ENCODE measurements at regions not wholly inside any gene's neighbourhood (a gene's known extent, or its start where the extent isn't known, plus 50 kb on each side); places are given as distances from the start of the nearest gene placed in this dataset.

- DNase-seq (ENCODE audit: low read depth, low spot score) (no peak), ATAC-seq (no peak)
- BruUV-seq (replicated peaks), result no TSS peak
- no peaks in the 10 kb centered on the region; a peak in 1 of 4 replicates for H3K36me3 ChIP-seq (ENCODE audit: control insufficient read depth in 1 of 2, insufficient read depth in 2 of 2, low read length in 2 of 2)
- CTCF ChIA-PET, result no interaction called here
- TF ChIP-seq ATF3 (IDR thresholded peaks at IDR 0.05), result no peak
- no peak for TF ChIP-seq REST (IDR thresholded peaks at IDR 0.05; ENCODE audit: low read depth)
- TF ChIP-seq RAD21 (IDR thresholded peaks at IDR 0.05; ENCODE audit: low read depth), result no peak
- H3K4me1 ChIP-seq (ENCODE audit: control insufficient read depth in 1 of 2, insufficient read depth in 2 of 2, low read length in 2 of 2), result no peaks in the 10 kb centered on the region; a peak in 1 of 4 replicates
- no peak overlapping the region for H3K9ac ChIP-seq (ENCODE audit: low read length)
- no peak overlapping the region for H3K4me3 ChIP-seq (replicated peaks in 1 of 2; ENCODE audit: low read depth in 1 of 2, low read length in 2 of 2)
- H3K4me2 ChIP-seq (ENCODE audit: low read length), result no peak overlapping the region
- H3K9me2 ChIP-seq (ENCODE audit: insufficient read depth), result no peaks in the 10 kb centered on the region
- H3K79me2 ChIP-seq (ENCODE audit: insufficient read depth, low read length), result no peaks in the 10 kb centered on the region
- POLR2A ChIA-PET, result no interaction called here
- intact Hi-C loops (cut with micrococcal nuclease), result no loop called here
- no peaks in the 10 kb centered on the region for H4K20me1 ChIP-seq (ENCODE audit: insufficient read depth)
- H2AFZ ChIP-seq (ENCODE audit: low read depth, low read length, poor library complexity, severe bottlenecking), result no peak overlapping the region
- RAD21 ChIA-PET (ENCODE audit: low non-redundant PET in 1 of 2, low total read pairs in 2 of 2, uncharacterized antibody in 2 of 2, unreplicated experiment in 2 of 2), result no interaction called here
- peaks cover 0 to 4% of the 10 kb centered on the region in 2 experiments; a peak in 1 of 4 replicates for H3K9me3 ChIP-seq (ENCODE audit: control insufficient read depth in 1 of 2, insufficient read depth in 1 of 2, low read depth in 1 of 2, low read length in 2 of 2)
- H3K27ac ChIP-seq (ENCODE audit: low read depth, low read length), result no peak overlapping the region
- H3K27me3 ChIP-seq (ENCODE audit: insufficient read depth, low read length), result no peaks in the 10 kb centered on the region
Observed at GRCh38 chr13:106362707-106363106, 172.8 kb downstream of the EFNB2 start.

GRCh38 chr13:106361621-106362020 lies 173.8 kb downstream of the EFNB2 start:
- Histone ChIP-seq H3K9ac (ENCODE audit: low read length) (no peak overlapping the region), H3K27me3 (ENCODE audit: insufficient read depth, low read length) (no peaks in the 10 kb centered on the region), H3K4me2 (ENCODE audit: low read length) (no peak overlapping the region), H3K27ac (ENCODE audit: low read depth, low read length) (no peak overlapping the region), H4K20me1 (ENCODE audit: insufficient read depth) (no peaks in the 10 kb centered on the region), H3K4me3 (replicated peaks in 1 of 2; ENCODE audit: low read depth in 1 of 2, low read length in 2 of 2) (no peak overlapping the region), H3K9me2 (ENCODE audit: insufficient read depth) (no peaks in the 10 kb centered on the region), H3K9me3 (ENCODE audit: control insufficient read depth in 1 of 2, insufficient read depth in 1 of 2, low read depth in 1 of 2, low read length in 2 of 2) (peaks cover 0 to 4% of the 10 kb centered on the region in 2 experiments; a peak in 1 of 4 replicates), H3K79me2 (ENCODE audit: insufficient read depth, low read length) (no peaks in the 10 kb centered on the region), H3K36me3 (ENCODE audit: control insufficient read depth in 1 of 2, insufficient read depth in 2 of 2, low read length in 2 of 2) (no peaks in the 10 kb centered on the region; a peak in 1 of 4 replicates), H3K4me1 (ENCODE audit: control insufficient read depth in 1 of 2, insufficient read depth in 2 of 2, low read length in 2 of 2) (peaks cover 7 to 8% of the 10 kb centered on the region in 2 experiments; a peak in 2 of 4 replicates), H2AFZ (ENCODE audit: low read depth, low read length, poor library complexity, severe bottlenecking) (no peak overlapping the region)
- TF ChIP-seq JUND (IDR thresholded peaks at IDR 0.05) (no peak), RAD21 (IDR thresholded peaks at IDR 0.05; ENCODE audit: low read depth) (no peak)
- CTCF ChIA-PET, result no interaction called here
- ATAC-seq, result no peak
- intact Hi-C loops (cut with micrococcal nuclease), result no loop called here
- POLR2A ChIA-PET, result no interaction called here
- RAD21 ChIA-PET (ENCODE audit: low non-redundant PET in 1 of 2, low total read pairs in 2 of 2, uncharacterized antibody in 2 of 2, unreplicated experiment in 2 of 2), result no interaction called here
- no TSS peak for BruUV-seq (replicated peaks)
- DNase-seq (ENCODE audit: low read depth, low spot score), result no peak

Measured in HCT116 (cell line).